B cell (primary cell): ENCODE measurements at regions not wholly inside any gene's neighbourhood (a gene's known extent, or its start where the extent isn't known, plus 50 kb on each side); places are given as distances from the start of the nearest gene placed in this dataset.

ENCODE experiments used
- ATAC-seq: fragments of 200-7000 bp; cut with Tn5 transposase; one replicate; pipeline ENCODE4 v1.10.0; 2021; ENCODE audit warnings: low read depth, mild to moderate bottlenecking, moderate number of reproducible peaks, moderate library complexity
- CTCF ChIA-PET: fragments of 350-600 bp; sonication (Branson Sonifier 250); formaldehyde crosslinking; loops from one replicate; lab custom pipeline; 2021; ENCODE audit warnings: antibody characterized with exemption, inconsistent platforms; lab: Charles Lee
- POLR2A ChIA-PET: fragments of 350-600 bp; sonication (Branson Sonifier 250); formaldehyde crosslinking; loops from one replicate; lab custom pipeline; 2021; ENCODE audit warnings: antibody characterized with exemption; lab: Charles Lee
- DNase-seq: peaks from one replicate; pipeline ENCODE4 v3.0.0; 2013
- H2AFZ ChIP-seq: 2 replicates; pipeline ENCODE4 v1.6.1; 2012; ENCODE audit warnings: mild to moderate bottlenecking, low read depth, low read length; ENCODE audit not compliant: insufficient read depth, poor library complexity, severe bottlenecking
- H3K27ac ChIP-seq, 2 donors: 1 replicate in 1 of 2; 2 replicates in 1 of 2; pipeline ENCODE4 v1.5.1; 2012 to 2013; ENCODE audit warnings: low read length in 2 of 2, mild to moderate bottlenecking in 2 of 2, moderate library complexity in 1 of 2
- H3K27me3 ChIP-seq, 4 experiments: fragments of 200-600 bp in 1 of 4; sonication (generic) in 1 of 4; replicated peaks in 1 of 4; 1 replicate in 2 of 4; 2 replicates in 2 of 4; pipeline versions ENCODE4 v1.6.1 to v1.7.0; 2013 to 2016; ENCODE audit warnings: low read length in 3 of 4, mild to moderate bottlenecking in 2 of 4, mixed read lengths in 1 of 4, moderate library complexity in 1 of 4; ENCODE audit not compliant: insufficient read depth in 4 of 4, control insufficient read depth in 3 of 4; ENCODE audit errors: control extremely low read depth in 1 of 4
- H3K36me3 ChIP-seq, 2 experiments: replicated peaks in 1 of 2; 1 replicate in 1 of 2; 2 replicates in 1 of 2; pipeline versions ENCODE4 v1.6.1 to v1.7.1; 2013; ENCODE audit warnings: low read length in 1 of 2; ENCODE audit not compliant: insufficient read depth in 2 of 2, control insufficient read depth in 1 of 2; ENCODE audit errors: control extremely low read depth in 1 of 2, extremely low read depth in 1 of 2
- H3K4me1 ChIP-seq, 2 donors: fragments of 200-600 bp in 1 of 2; sonication (generic) in 1 of 2; 1 replicate in 1 of 2; 2 replicates in 1 of 2; pipeline versions ENCODE4 v1.5.1 to v1.6.1; 2013 to 2017; ENCODE audit warnings: low read length in 2 of 2; ENCODE audit not compliant: control insufficient read depth in 2 of 2, insufficient read depth in 2 of 2
- H3K4me2 ChIP-seq: replicated peaks from 2 replicates; pipeline ENCODE3; 2012; ENCODE audit warnings: mild to moderate bottlenecking, low read depth, low read length; ENCODE audit not compliant: poor library complexity, severe bottlenecking
- H3K4me3 ChIP-seq, 5 experiments: fragments of 200-600 bp in 1 of 5; sonication (generic) in 1 of 5; 1 replicate in 3 of 5; 2 replicates in 2 of 5; pipeline versions ENCODE4 v1.5.1 to v1.7.0; 2011 to 2016; ENCODE audit warnings: low read length in 4 of 5, mild to moderate bottlenecking in 4 of 5, low read depth in 2 of 5, control low read depth in 1 of 5, moderate library complexity in 1 of 5; ENCODE audit not compliant: insufficient read depth in 1 of 5; ENCODE audit errors: control extremely low read depth in 1 of 5, extremely low read depth in 1 of 5
- H3K79me2 ChIP-seq: fragments of 200-600 bp; sonication (generic); one replicate; pipeline ENCODE4 v1.6.0; 2016; ENCODE audit warnings: low read length; ENCODE audit not compliant: control insufficient read depth, insufficient read depth
- H3K9ac ChIP-seq: fragments of 200-600 bp; sonication (generic); 2 replicates; pipeline ENCODE4 v1.6.1; 2017; ENCODE audit warnings: mild to moderate bottlenecking, low read length, moderate library complexity
- H3K9me3 ChIP-seq, 3 donors: one replicate each; pipeline versions ENCODE4 v1.6.1 to v1.7.1; 2013; ENCODE audit warnings: low read length in 2 of 3; ENCODE audit not compliant: control insufficient read depth in 2 of 3, insufficient read depth in 1 of 3; ENCODE audit errors: control extremely low read depth in 1 of 3
- H4K20me1 ChIP-seq: 2 replicates; pipeline ENCODE4 v1.6.0; 2012; ENCODE audit warnings: mild to moderate bottlenecking, low read length; ENCODE audit not compliant: insufficient read depth, control insufficient read depth, poor library complexity, severe bottlenecking
- H3K27ac Mint-ChIP-seq: one replicate; pipeline ENCODE4 v1.8.0; 2021; ENCODE audit warnings: mixed read lengths
- H3K27me3 Mint-ChIP-seq: one replicate; pipeline ENCODE4 v1.8.0; 2021; ENCODE audit warnings: mixed read lengths
- H3K4me1 Mint-ChIP-seq: one replicate; pipeline ENCODE4 v1.8.0; 2021; ENCODE audit warnings: mixed read lengths
- H3K4me3 Mint-ChIP-seq: one replicate; pipeline ENCODE4 v1.8.0; 2021; ENCODE audit warnings: mixed read lengths
- H3K9me3 Mint-ChIP-seq: one replicate; pipeline ENCODE4 v1.8.0; 2022; ENCODE audit warnings: mixed read lengths; ENCODE audit not compliant: insufficient read depth
- EZH2 ChIP-seq: IDR thresholded peaks from 2 replicates; pipeline ENCODE4 v1.6.1; 2012; ENCODE audit warnings: borderline replicate concordance, low read depth, mild to moderate bottlenecking, moderate library complexity, low read length; ENCODE audit not compliant: insufficient read depth, poor library complexity, severe bottlenecking
- WGBS: methylation state at CpG from one replicate; pipeline ENCODE4 v1.1.5; 2013; ENCODE audit warnings: missing lambda C conversion rate; ENCODE audit not compliant: insufficient coverage; 5-methylcytosine and 5-hydroxymethylcytosine counted together
- intact Hi-C: fragments of 100-400 bp; cut with micrococcal nuclease; formaldehyde crosslinking; loops from one replicate; pipeline ENCODE4 v1.10.0; 2022
- TF ChIP-seq, protein P1 (sequence below): fragments of 200-600 bp; IDR thresholded peaks from one replicate; pipeline ENCODE4 v1.8.0; 2022; ENCODE audit warnings: antibody characterized with exemption, mild to moderate bottlenecking

DNA sequence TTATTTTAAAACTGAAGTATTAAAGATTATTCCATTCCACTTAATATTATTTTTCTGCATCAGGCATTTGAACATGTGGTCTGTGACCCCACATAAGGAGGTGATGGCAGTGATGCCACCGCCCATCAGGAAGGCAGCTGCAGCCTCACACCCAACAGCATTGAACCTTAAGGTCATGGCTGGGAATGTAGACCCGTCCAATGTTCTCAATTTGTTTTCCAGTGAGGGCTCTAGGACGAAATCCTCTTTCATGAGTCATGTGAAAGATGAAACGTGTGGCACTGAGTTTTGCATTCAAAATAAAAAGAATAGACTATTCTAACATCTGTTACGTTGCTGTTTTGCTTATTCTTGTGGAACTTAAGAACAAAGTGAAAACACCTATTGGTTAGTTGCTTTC lies 74.5 kb upstream of the ANKRD10 start:
- Histone ChIP-seq H3K4me2 (no peak overlapping the region), H3K27ac (no peak overlapping the region), H3K79me2 (no peaks in the 10 kb centered on the region), H3K9me3 (peaks cover 0 to 5% (median 0%) of the 10 kb centered on the region in 3 donors), H3K4me3 (no peak overlapping the region), H3K9ac (no peak overlapping the region), H3K27me3 (peaks cover 0 to 12% (median 5%) of the 10 kb centered on the region in 4 experiments), H3K4me1 (no peaks in the 10 kb centered on the region), H2AFZ (no peak overlapping the region), H3K36me3 (no peaks in the 10 kb centered on the region), H4K20me1 (no peaks in the 10 kb centered on the region)
- POLR2A ChIA-PET: no interaction called here
- Mint-ChIP-seq H3K27ac (no peak overlapping the region), H3K4me1 (no peaks in the 10 kb centered on the region), H3K4me3 (no peak overlapping the region), H3K9me3 (no peaks in the 10 kb centered on the region), H3K27me3 (peaks cover 24% of the 10 kb centered on the region)
- 73% methylated on average over 2 of the region's 5 CpGs for WGBS
- ATAC-seq: no peak
- CTCF ChIA-PET: no interaction called here
- intact Hi-C loops: no loop called here
- TF ChIP-seq, protein P1, sequence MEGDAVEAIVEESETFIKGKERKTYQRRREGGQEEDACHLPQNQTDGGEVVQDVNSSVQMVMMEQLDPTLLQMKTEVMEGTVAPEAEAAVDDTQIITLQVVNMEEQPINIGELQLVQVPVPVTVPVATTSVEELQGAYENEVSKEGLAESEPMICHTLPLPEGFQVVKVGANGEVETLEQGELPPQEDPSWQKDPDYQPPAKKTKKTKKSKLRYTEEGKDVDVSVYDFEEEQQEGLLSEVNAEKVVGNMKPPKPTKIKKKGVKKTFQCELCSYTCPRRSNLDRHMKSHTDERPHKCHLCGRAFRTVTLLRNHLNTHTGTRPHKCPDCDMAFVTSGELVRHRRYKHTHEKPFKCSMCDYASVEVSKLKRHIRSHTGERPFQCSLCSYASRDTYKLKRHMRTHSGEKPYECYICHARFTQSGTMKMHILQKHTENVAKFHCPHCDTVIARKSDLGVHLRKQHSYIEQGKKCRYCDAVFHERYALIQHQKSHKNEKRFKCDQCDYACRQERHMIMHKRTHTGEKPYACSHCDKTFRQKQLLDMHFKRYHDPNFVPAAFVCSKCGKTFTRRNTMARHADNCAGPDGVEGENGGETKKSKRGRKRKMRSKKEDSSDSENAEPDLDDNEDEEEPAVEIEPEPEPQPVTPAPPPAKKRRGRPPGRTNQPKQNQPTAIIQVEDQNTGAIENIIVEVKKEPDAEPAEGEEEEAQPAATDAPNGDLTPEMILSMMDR: no peak
- no peak for TF ChIP-seq EZH2
- DNase-seq: no peak

DNA sequence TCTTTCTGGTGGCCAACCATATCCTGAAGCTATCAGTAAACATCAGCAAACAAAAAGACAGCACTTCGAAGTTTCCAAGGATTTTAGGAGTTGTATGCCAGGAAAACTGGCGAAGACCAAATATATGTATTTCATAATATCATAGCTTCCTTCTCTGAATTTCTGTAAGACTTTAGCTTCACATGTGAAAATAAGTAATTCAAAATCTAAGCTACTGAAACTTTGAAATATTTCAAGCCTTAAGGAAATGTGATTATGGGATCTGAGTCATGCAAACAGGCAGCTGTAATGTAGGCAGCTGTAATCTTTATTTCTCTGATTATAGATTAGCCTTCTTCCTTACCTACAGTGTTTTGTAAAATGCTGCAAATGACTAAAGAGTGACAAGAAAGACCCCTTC lies 70.7 kb upstream of the ANKRD10 start:
- H3K36me3 ChIP-seq: no peaks in the 10 kb centered on the region
- H3K27me3 ChIP-seq: peaks cover 0 to 7% (median 3%) of the 10 kb centered on the region in 4 experiments
- H3K4me3 ChIP-seq: no peak overlapping the region
- no peak for DNase-seq
- TF ChIP-seq, protein P1: no peak
- no peaks in the 10 kb centered on the region for H3K9me3 Mint-ChIP-seq
- H3K27ac ChIP-seq: no peak overlapping the region
- no peaks in the 10 kb centered on the region for H4K20me1 ChIP-seq
- H3K4me3 Mint-ChIP-seq: no peak overlapping the region
- no peak overlapping the region for H3K4me2 ChIP-seq
- intact Hi-C loops: no loop called here
- no peak overlapping the region for H3K27ac Mint-ChIP-seq
- no peaks in the 10 kb centered on the region for H3K4me1 ChIP-seq
- ChIA-PET POLR2A (no interaction called here), CTCF (interaction anchor here (1.5 kb wide), 1 partner anchor 84 kb away, joined by 4 read pairs; no protein-coding TSS in a partner anchor)
- H3K79me2 ChIP-seq: no peaks in the 10 kb centered on the region
- H3K4me1 Mint-ChIP-seq: no peaks in the 10 kb centered on the region
- no peak overlapping the region for H2AFZ ChIP-seq
- no peaks in the 10 kb centered on the region for H3K9me3 ChIP-seq
- no peak for ATAC-seq
- no CpG with 5 or more reads among the region's 2 CpGs for WGBS
- peaks cover 37% of the 10 kb centered on the region for H3K27me3 Mint-ChIP-seq
- no peak overlapping the region for H3K9ac ChIP-seq
